ENCODE measurements at regions not wholly inside any gene's neighbourhood (a gene's known extent, or its start where the extent isn't known, plus 50 kb on each side); places are given as distances from the start of the nearest gene placed in this dataset.

DNA sequence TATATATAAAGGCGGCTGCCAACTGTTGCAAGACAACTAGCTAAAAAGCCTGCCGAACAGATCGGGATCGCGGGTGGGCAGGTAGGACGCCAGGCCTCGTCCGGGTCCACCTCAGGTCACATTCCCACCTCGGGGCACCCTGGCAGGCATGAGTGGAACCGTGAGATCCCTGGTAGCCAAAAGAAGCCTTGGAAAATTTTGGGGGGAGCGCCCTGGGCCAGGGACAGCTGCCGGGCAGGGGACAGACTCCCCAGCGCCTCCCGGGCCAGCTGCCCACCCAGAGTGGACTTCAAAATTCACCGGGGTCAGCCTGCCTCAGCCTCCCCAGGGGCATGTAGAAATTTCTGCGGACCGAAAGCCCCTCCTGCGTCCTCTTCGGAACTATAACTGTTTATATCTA lies 760.9 kb downstream of the KCNJ18 start:
- TF ChIP-seq, protein P1, sequence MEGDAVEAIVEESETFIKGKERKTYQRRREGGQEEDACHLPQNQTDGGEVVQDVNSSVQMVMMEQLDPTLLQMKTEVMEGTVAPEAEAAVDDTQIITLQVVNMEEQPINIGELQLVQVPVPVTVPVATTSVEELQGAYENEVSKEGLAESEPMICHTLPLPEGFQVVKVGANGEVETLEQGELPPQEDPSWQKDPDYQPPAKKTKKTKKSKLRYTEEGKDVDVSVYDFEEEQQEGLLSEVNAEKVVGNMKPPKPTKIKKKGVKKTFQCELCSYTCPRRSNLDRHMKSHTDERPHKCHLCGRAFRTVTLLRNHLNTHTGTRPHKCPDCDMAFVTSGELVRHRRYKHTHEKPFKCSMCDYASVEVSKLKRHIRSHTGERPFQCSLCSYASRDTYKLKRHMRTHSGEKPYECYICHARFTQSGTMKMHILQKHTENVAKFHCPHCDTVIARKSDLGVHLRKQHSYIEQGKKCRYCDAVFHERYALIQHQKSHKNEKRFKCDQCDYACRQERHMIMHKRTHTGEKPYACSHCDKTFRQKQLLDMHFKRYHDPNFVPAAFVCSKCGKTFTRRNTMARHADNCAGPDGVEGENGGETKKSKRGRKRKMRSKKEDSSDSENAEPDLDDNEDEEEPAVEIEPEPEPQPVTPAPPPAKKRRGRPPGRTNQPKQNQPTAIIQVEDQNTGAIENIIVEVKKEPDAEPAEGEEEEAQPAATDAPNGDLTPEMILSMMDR (conservative IDR thresholded peaks at IDR 0.05; ENCODE audit: low read depth, low read length) = no peak
- no peak for TF ChIP-seq EZH2 (IDR thresholded peaks at IDR 0.05; ENCODE audit: borderline replicate concordance, low read depth, low read length, poor library complexity, severe bottlenecking)

All from A673 (cell line).